Skeletal muscle satellite cell (primary cell): ENCODE measurements at regions not wholly inside any gene's neighbourhood (a gene's known extent, or its start where the extent isn't known, plus 50 kb on each side); places are given as distances from the start of the nearest gene placed in this dataset.

Experiments
- H3K27me3 ChIP-seq: 2 replicates; pipeline ENCODE4 v1.7.0; 2013; ENCODE audit warnings: low read length; ENCODE audit not compliant: control insufficient read depth, insufficient read depth
- H3K36me3 ChIP-seq: 2 replicates; pipeline ENCODE4 v1.7.0; 2013; ENCODE audit warnings: mild to moderate bottlenecking, control low read depth, low read length; ENCODE audit not compliant: insufficient read depth
- H3K4me1 ChIP-seq: 2 replicates; pipeline ENCODE4 v1.7.0; 2013; ENCODE audit warnings: low read length; ENCODE audit not compliant: control insufficient read depth, insufficient read depth
- H3K4me2 ChIP-seq: 2 replicates; pipeline ENCODE4 v1.7.0; 2013; ENCODE audit warnings: mild to moderate bottlenecking, low read length
- H3K4me3 ChIP-seq: 2 replicates; pipeline ENCODE4 v1.7.0; 2013; ENCODE audit warnings: low read length
- H3K9ac ChIP-seq: 2 replicates; pipeline ENCODE4 v1.7.0; 2013; ENCODE audit warnings: mild to moderate bottlenecking, low read depth, low read length, moderate library complexity
- H3K9me3 ChIP-seq: replicated peaks from 2 replicates; pipeline ENCODE4 v1.7.0; 2013; ENCODE audit warnings: mild to moderate bottlenecking, control low read depth, low read length

DNA sequence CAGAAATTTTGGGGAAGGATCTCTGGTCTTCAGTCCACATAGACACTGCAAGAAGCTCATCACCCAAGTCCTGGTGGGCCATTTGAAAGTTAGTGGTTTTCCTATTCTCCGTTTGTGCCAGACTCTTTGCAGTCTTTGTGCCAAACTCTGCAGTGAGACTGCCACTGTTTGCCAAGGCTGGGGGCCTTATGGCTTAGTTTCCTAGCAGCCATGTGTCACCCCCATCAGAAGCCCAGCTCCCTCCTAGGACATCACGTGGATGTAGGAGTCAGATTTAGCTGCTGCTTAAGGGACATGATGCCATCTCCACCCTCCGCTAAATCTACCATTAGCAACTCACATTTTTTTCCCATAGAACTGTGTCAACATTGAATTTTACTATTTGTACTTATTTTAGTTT is 220.0 kb downstream of the C11orf91 start:
- H3K27me3 ChIP-seq = no peaks in the 10 kb centered on the region
- no peak overlapping the region for H3K4me3 ChIP-seq
- no peaks in the 10 kb centered on the region for H3K9me3 ChIP-seq
- no peak overlapping the region for H3K4me2 ChIP-seq
- no peak overlapping the region for H3K9ac ChIP-seq
- peaks cover 14% of the 10 kb centered on the region for H3K4me1 ChIP-seq
- H3K36me3 ChIP-seq = no peaks in the 10 kb centered on the region

DNA sequence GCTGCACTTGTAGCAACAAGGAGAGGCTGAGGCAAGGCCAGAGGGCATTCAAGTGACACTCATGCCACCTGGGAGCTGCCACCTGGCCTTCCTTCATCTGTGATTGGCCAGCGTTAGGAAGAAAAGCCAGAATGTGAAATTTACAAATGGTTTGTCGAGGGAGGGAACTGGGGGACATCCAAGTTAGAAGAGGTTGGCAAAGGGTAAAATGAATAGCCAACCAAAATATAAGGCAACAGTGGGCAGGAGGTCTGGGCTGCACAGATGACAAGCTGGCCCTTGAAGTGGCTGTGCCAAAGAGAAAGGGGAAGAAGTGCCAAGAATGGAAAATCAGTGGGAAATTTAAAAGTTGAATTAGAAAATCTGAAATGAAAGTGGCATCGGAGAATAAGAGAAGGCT is 221.4 kb downstream of the C11orf91 start:
- Histone ChIP-seq H3K4me1 (peaks cover 14% of the 10 kb centered on the region), H3K4me2 (no peak overlapping the region), H3K4me3 (no peak overlapping the region), H3K36me3 (no peaks in the 10 kb centered on the region), H3K9me3 (no peaks in the 10 kb centered on the region), H3K27me3 (no peaks in the 10 kb centered on the region), H3K9ac (no peak overlapping the region)

DNA sequence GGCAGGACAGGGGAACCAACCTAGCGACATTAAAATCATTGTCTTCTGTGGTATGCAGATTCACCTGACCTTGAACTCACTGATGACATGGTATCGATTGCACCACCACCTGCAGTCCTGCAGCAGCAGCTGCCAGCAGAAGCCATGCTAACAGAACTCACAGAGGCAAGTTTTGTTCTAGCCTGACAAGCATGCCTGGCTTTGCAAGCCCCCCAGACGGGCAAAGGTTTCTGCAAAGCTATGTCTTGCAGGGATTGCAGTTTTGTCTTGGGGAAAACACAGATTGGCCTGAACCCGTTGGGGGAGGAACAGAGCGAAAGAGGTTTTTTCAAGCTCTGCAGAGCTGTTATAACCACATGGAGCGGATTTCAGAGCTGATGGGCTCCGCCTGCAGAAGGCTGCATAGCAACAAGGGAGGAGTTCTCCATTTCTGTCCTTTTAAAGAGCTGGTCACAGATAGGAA is 221.0 kb downstream of the HIPK3 start:
- Histone ChIP-seq H3K9me3 (no peaks in the 10 kb centered on the region), H3K4me1 (peaks cover 14% of the 10 kb centered on the region), H3K27me3 (no peaks in the 10 kb centered on the region), H3K36me3 (no peaks in the 10 kb centered on the region), H3K9ac (no peak overlapping the region), H3K4me3 (no peak overlapping the region), H3K4me2 (no peak overlapping the region)

DNA sequence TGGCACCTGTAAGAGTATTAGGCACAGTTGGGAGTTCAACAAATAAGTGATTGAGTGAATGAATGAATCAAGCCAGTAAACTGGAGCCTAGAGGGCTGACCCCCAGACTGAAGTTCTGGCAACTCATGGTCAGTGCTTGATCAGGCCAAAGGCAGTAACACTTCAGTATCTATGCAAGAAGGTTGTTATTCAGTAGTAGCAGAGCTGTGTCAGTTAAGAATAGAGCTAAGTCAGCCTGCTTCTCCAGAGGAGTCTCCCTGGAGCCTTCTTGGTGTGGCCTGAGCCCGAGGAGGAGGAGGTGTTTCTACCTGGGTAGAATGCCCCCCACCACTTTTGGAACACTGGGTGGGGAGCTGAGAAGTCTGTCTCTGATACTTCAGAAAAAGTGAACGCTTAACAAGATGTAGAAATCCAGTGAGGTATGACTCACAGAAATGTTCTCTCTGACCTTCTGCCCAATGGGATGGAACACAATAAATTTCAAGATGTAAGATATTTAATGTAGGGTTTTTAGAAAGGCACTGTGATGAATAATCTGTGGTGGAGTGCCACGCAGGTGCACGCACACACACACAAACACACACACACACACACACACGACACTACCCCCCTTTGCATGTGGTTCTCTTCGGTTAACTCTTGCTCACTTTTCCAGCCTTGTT is 219.9 kb downstream of the HIPK3 start:
- H3K4me1 ChIP-seq = peaks cover 14% of the 10 kb centered on the region

DNA sequence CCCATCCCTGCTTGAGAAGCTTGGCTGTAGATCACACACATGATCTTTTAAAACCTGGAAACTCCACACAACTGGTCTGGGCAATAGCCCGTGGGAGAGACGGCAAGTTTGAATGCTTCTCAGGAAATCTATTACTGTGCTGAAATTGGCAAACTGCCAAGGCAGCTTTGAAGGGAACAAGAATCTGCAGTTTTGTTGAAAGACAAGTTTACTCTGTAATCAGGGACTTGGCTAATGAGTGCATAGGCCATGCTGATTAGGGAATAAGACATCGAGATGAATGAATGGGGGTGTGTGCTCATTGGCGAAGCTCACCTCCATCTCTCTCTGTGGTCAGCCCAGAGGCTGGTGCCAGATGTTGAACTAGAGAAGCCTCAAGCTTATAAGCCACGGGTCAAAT is 218.8 kb downstream of the HIPK3 start:
- Histone ChIP-seq H3K4me1 (peaks cover 14% of the 10 kb centered on the region), H3K9ac (no peak overlapping the region), H3K4me3 (no peak overlapping the region), H3K4me2 (no peak overlapping the region), H3K9me3 (no peaks in the 10 kb centered on the region), H3K36me3 (no peaks in the 10 kb centered on the region), H3K27me3 (no peaks in the 10 kb centered on the region)

More for the DNA sequence above, 219.9 kb downstream of the HIPK3 start:
- Histone ChIP-seq H3K27me3 (no peaks in the 10 kb centered on the region), H3K36me3 (no peaks in the 10 kb centered on the region), H3K4me2 (no peak overlapping the region), H3K4me3 (no peak overlapping the region), H3K9ac (no peak overlapping the region), H3K9me3 (no peaks in the 10 kb centered on the region)

DNA sequence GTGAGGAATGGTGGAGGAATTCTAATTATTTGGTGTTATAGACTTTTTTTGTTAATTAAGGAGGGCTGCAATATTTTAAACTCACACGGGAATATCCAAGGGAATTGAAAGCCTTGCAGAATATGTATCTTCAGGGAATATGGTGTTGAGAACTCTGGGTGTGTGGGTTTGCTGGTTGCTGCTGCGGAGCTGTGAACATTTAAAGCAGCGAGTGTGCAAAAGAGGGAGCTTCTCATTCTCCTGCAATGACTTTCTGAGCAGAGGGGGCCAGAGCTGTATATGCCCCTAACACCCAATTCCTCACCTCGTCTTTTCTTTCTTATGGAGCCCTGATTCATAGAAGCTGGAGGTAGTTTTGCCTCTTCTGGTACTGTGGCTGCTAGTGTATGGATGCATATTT is 217.7 kb downstream of the HIPK3 start:
- Histone ChIP-seq H3K9ac (no peak overlapping the region), H3K27me3 (no peaks in the 10 kb centered on the region), H3K4me2 (no peak overlapping the region), H3K4me3 (no peak overlapping the region), H3K9me3 (no peaks in the 10 kb centered on the region), H3K36me3 (no peaks in the 10 kb centered on the region), H3K4me1 (peaks cover 14% of the 10 kb centered on the region)

DNA sequence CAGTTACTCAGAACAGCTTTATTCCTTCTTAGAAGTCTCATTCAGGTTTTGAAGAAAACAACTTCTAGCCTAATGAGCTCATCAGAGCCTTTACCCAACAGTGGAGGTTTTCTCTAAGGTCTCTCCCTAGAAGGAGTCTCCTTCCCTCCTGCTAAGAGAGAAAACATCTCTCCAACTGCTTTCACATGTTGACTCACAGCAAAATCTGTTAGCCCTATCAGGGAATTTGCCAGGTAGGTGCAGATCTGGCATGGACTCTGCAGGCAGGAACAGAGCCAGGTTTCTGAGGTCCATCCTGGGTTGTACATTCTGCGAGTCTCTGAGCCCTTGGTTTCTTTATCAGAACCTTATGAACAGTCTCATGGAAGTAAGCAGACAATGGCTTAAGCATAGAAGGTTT is 214.4 kb downstream of the HIPK3 start:
- peaks cover 6% of the 10 kb centered on the region for H3K4me1 ChIP-seq
- no peaks in the 10 kb centered on the region for H3K27me3 ChIP-seq
- no peak overlapping the region for H3K4me3 ChIP-seq

DNA sequence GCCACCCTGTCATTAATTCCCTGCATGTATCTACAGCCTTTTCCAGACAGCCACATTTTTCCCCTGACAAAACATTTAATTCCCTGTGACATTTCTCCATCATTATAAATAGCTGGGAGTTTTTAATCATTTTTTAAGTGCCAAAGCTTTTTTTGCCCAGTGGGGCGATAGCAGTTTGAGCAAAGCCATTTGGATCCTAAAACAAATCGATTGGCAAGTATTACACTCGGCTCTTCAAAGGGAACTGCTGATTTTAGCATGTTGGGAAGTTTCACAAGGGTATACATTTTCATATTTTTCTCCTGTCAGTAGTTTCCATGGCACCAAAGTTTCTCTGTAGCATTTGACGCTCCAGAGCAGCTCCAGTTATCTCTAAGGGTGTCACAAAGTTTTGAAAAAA is 210.8 kb downstream of the HIPK3 start:
- Histone ChIP-seq H3K9me3 (no peaks in the 10 kb centered on the region), H3K4me3 (no peak overlapping the region), H3K27me3 (no peaks in the 10 kb centered on the region), H3K36me3 (no peaks in the 10 kb centered on the region), H3K4me2 (no peak overlapping the region), H3K4me1 (peaks cover 6% of the 10 kb centered on the region), H3K9ac (no peak overlapping the region)

More for the DNA sequence above, 214.4 kb downstream of the HIPK3 start:
- Histone ChIP-seq H3K36me3 (no peaks in the 10 kb centered on the region), H3K9ac (no peak overlapping the region), H3K9me3 (no peaks in the 10 kb centered on the region), H3K4me2 (no peak overlapping the region)

DNA sequence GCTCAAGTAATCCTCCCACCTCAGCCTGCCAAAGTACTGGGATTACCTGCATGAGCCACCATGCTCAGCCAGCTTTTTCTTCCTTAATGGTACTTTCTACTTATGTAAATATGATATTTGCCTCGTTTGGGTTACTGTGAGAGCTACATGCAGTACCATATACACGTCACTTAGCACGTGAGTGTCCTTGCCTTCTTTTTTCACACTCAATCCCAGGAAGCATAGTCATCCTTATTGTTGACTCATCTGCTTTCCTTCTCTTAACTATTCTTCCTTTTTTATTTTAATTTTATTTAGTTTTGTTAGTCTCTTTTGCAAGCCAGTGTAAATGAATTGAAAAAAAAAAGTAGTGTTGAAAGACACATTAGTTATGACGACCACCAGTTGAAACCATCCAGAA is 205.9 kb downstream of the HIPK3 start:
- no peak overlapping the region for H3K4me2 ChIP-seq
- no peaks in the 10 kb centered on the region for H3K36me3 ChIP-seq
- H3K9ac ChIP-seq = no peak overlapping the region
- no peaks in the 10 kb centered on the region for H3K9me3 ChIP-seq
- H3K4me1 ChIP-seq = peaks cover 6% of the 10 kb centered on the region
- H3K27me3 ChIP-seq = no peaks in the 10 kb centered on the region
- H3K4me3 ChIP-seq = no peak overlapping the region

DNA sequence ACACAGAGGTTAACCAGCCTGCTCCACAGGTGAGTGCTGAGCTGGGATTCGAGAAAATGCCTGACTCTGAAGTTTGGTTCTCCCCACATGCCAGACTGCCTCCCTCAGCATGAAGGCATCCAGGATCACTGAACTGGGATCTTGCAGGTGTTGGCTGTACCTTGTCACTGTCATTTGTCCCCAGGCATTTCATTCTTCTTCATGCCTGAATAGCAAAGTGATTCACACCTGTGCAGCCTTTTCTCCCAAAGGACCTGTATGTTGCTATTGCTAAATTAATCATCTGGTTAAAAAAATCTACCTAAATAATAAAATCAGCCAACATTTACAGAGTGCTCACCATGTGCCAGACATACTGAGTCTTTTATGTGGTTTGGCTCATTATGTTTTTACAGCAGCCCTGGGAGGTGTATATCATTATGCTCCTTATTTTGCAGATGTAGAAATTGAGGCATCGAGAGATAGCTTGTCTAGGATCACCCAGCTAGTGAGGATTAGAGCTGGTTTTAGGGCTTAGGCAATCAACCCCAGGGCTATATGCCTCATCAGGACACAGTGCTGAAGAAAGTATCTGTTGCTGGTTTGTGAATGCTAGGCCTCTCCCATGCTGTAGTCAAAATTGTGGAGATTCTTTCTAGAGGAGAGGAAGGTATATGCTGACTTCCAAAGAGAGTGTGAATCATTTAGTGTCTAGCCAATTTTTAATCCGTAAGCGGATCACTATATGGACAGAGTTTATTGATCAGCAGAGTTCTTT is 204.4 kb downstream of the HIPK3 start:
- Histone ChIP-seq H3K9me3 (no peaks in the 10 kb centered on the region), H3K4me3 (no peak overlapping the region), H3K4me2 (no peak overlapping the region), H3K27me3 (no peaks in the 10 kb centered on the region), H3K9ac (no peak overlapping the region), H3K36me3 (no peaks in the 10 kb centered on the region), H3K4me1 (peaks cover 6% of the 10 kb centered on the region)

DNA sequence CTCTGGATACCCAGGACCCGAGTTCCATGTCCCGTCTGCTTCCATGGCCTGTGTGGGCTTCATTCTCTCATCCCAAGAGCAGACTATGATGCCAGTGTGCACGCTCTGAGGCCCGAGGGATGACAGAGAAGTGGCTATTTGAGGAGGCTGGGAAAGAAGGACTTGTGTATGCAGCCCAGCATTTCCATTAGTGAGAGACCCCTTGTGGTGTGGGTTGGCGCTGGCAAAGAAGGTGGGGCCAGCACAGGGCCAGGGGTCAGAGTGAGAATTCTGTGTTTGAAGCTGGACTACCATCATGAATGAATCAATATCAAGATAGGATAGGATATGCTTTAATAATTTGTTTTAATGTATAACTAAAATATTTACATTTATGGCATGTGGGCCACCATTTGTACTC is 200.8 kb downstream of the HIPK3 start:
- Histone ChIP-seq H3K9me3 (no peaks in the 10 kb centered on the region), H3K27me3 (no peaks in the 10 kb centered on the region), H3K36me3 (no peaks in the 10 kb centered on the region), H3K4me2 (no peak overlapping the region), H3K9ac (no peak overlapping the region), H3K4me1 (peaks cover 10% of the 10 kb centered on the region), H3K4me3 (no peak overlapping the region)
